Liver (tissue), 8 donors: ENCODE measurements at regions not wholly inside any gene's neighbourhood (a gene's known extent, or its start where the extent isn't known, plus 50 kb on each side); places are given as distances from the start of the nearest gene placed in this dataset.

Source experiments
- DNase-seq: peaks from one replicate; pipeline ENCODE4 v3.0.0-alpha.2; 2017; ENCODE audit warnings: low spot score
- H3K27ac ChIP-seq, 2 donors: one replicate each; pipeline ENCODE4 v1.7.0; 2013; ENCODE audit warnings: inconsistent platforms in 2 of 2, low read length in 2 of 2, control low read depth in 1 of 2, low read depth in 1 of 2, mild to moderate bottlenecking in 1 of 2
- H3K27me3 ChIP-seq, 4 donors: one replicate each; pipeline versions ENCODE4 v1.6.1 to v1.7.0; 2013; ENCODE audit warnings: low read length in 3 of 4, inconsistent platforms in 1 of 4, mild to moderate bottlenecking in 1 of 4, moderate library complexity in 1 of 4; ENCODE audit not compliant: control insufficient read depth in 4 of 4, insufficient read depth in 4 of 4
- H3K36me3 ChIP-seq, 4 donors: one replicate each; pipeline versions ENCODE4 v1.6.1 to v1.7.0; 2013; ENCODE audit warnings: low read length in 3 of 4, mild to moderate bottlenecking in 3 of 4, low read depth in 1 of 4, moderate library complexity in 1 of 4; ENCODE audit not compliant: control insufficient read depth in 4 of 4, insufficient read depth in 3 of 4
- H3K4me1 ChIP-seq, 4 donors: one replicate each; pipeline versions ENCODE4 v1.6.1 to v1.7.0; 2013; ENCODE audit warnings: low read length in 3 of 4, mild to moderate bottlenecking in 3 of 4, moderate library complexity in 1 of 4; ENCODE audit not compliant: control insufficient read depth in 4 of 4, insufficient read depth in 4 of 4
- H3K4me3 ChIP-seq, 3 donors: one replicate each; pipeline versions ENCODE4 v1.6.1 to v1.7.0; 2013; ENCODE audit warnings: low read length in 3 of 3, control low read depth in 1 of 3, low read depth in 1 of 3, mild to moderate bottlenecking in 1 of 3
- H3K9ac ChIP-seq, 2 donors: one replicate each; pipeline ENCODE4 v1.7.0; 2013; ENCODE audit warnings: low read length in 2 of 2, mild to moderate bottlenecking in 2 of 2, moderate library complexity in 2 of 2, control low read depth in 1 of 2, low read depth in 1 of 2
- H3K9me3 ChIP-seq, 4 donors: one replicate each; pipeline versions ENCODE4 v1.6.1 to v1.7.0; 2013; ENCODE audit warnings: low read length in 3 of 4; ENCODE audit not compliant: control insufficient read depth in 4 of 4
- ATF3 ChIP-seq: IDR thresholded peaks from 2 replicates; pipeline ENCODE4 v1.6.1; 2016; ENCODE audit warnings: antibody characterized with exemption
- EGR1 ChIP-seq, 2 donors: IDR thresholded peaks; 2 replicates each; pipeline ENCODE4 v1.6.1; 2016 to 2018; ENCODE audit warnings: antibody characterized with exemption in 2 of 2, low read depth in 2 of 2
- FOXA1 ChIP-seq: IDR thresholded peaks from 2 replicates; pipeline ENCODE4 v1.6.1; 2016; ENCODE audit warnings: antibody characterized with exemption
- FOXA2 ChIP-seq: IDR thresholded peaks from 2 replicates; pipeline ENCODE4 v1.6.1; 2016; ENCODE audit warnings: antibody characterized with exemption
- GABPA ChIP-seq, 2 donors: IDR thresholded peaks in 1 of 2; conservative IDR thresholded peaks in 1 of 2; 2 replicates each; pipeline ENCODE4 v1.6.1; 2016; ENCODE audit warnings: antibody characterized with exemption in 2 of 2, mild to moderate bottlenecking in 1 of 2, moderate library complexity in 1 of 2
- HNF4A ChIP-seq, 2 donors: conservative IDR thresholded peaks; 2 replicates each; pipeline ENCODE4 v1.6.1; 2016; ENCODE audit warnings: antibody characterized with exemption in 2 of 2, mild to moderate bottlenecking in 2 of 2
- HNF4G ChIP-seq: IDR thresholded peaks from 2 replicates; pipeline ENCODE4 v1.6.1; 2016; ENCODE audit warnings: antibody characterized with exemption
- JUND ChIP-seq, 2 donors: IDR thresholded peaks; 2 replicates each; pipeline ENCODE4 v1.6.1; 2016; ENCODE audit warnings: antibody characterized with exemption in 2 of 2
- MAX ChIP-seq: IDR thresholded peaks from 2 replicates; pipeline ENCODE4 v1.6.1; 2016; ENCODE audit warnings: antibody characterized with exemption
- NR2F2 ChIP-seq: IDR thresholded peaks from 2 replicates; pipeline ENCODE4 v1.6.1; 2016; ENCODE audit warnings: antibody characterized with exemption
- RAD21 ChIP-seq, 2 donors: IDR thresholded peaks; 2 replicates each; pipeline ENCODE4 v1.6.1; 2016; ENCODE audit warnings: antibody characterized with exemption in 2 of 2, mild to moderate bottlenecking in 2 of 2
- REST ChIP-seq: IDR thresholded peaks from 2 replicates; pipeline ENCODE4 v1.6.1; 2016; ENCODE audit warnings: antibody characterized with exemption, mild to moderate bottlenecking
- RXRA ChIP-seq, 2 donors: IDR thresholded peaks; 2 replicates each; pipeline ENCODE4 v1.6.1; 2017 to 2018; ENCODE audit warnings: antibody characterized with exemption in 2 of 2, mild to moderate bottlenecking in 1 of 2
- SP1 ChIP-seq: IDR thresholded peaks from 2 replicates; pipeline ENCODE4 v1.6.1; 2018; ENCODE audit warnings: antibody characterized with exemption, mild to moderate bottlenecking
- TAF1 ChIP-seq: conservative IDR thresholded peaks from 2 replicates; pipeline ENCODE4 v1.6.1; 2016; ENCODE audit warnings: antibody characterized with exemption, mild to moderate bottlenecking
- YY1 ChIP-seq: IDR thresholded peaks from 2 replicates; pipeline ENCODE4 v1.6.1; 2016; ENCODE audit warnings: antibody characterized with exemption, mild to moderate bottlenecking
- WGBS: extraction: QIAGEN DNeasy Blood & Tissue Kit; methylation state at CpG from one replicate; pipeline ENCODE4 v1.1.7; 2013; 5-methylcytosine and 5-hydroxymethylcytosine counted together
- TF ChIP-seq, protein P1 (sequence below): IDR thresholded peaks from 2 replicates; pipeline ENCODE4 v1.6.1; 2016; ENCODE audit warnings: antibody characterized with exemption
- TF ChIP-seq, protein P2 (sequence below): fragments of 150-350 bp; IDR thresholded peaks from 2 replicates; pipeline ENCODE4 v1.5.1; 2017; ENCODE audit warnings: improper control_type of control experiment, low read depth, low read length; ENCODE audit not compliant: missing input control
- donor health status: healthy.
- donor health status: healthy.
- donor health status: healthy.
- donor health status: healthy.
- donor health status: healthy.

DNA sequence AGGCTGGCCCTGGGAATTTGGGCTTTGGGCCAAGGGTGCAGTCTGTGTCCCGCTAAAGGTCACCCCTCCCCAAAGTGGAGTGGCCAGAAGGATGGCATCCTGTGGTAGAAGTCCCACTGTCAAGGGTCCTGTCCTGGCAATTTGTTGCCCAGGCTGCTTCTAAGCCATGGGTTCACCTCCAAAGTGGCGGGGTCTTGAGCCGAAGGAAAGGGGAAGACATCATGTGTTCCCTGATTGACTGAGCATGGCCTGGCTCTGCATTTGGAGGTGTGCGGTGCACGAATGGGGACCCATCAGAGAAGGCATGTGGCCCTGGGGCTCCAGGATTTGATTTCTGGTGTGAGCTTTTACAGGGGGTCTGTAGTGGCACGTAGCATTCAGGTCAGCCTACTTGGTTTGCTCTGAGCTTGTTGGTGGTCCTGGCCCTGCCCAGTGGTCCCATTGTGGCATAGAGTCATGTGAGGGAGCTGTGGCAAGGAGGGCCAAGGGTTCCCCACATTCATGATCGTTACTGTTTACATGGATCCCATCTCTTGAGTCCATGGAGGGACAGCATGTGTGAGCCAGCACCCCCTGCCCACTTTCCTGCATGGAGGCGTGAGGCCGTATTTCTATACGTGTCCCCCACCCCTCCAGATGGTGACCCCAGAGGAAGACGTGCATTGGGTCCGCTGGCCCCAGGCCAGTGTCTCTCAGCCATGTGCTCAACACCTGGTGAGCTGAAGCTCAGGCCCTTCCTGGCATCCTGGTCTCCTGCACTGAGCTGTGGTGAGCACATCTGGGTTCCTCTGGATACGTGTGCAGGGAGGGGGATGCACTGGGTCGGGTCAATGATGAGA lies 225.1 kb downstream of the SNRPN start:
- Histone ChIP-seq H3K9ac (no peak overlapping the region), H3K4me1 (no peaks in the 10 kb centered on the region), H3K27ac (no peak overlapping the region), H3K36me3 (no peaks in the 10 kb centered on the region), H3K9me3 (peaks cover 0 to 18% (median 8%) of the 10 kb centered on the region in 4 donors), H3K4me3 (no peak overlapping the region), H3K27me3 (no peaks in the 10 kb centered on the region)
- peak; percentile 26 for DNase-seq
- TF ChIP-seq HNF4G (no peak), TAF1 (no peak), RXRA (IDR thresholded peaks at IDR 0.05) (no peak), FOXA1 (no peak), SP1 (no peak), MAX (no peak), REST (no peak), NR2F2 (no peak), EGR1 (IDR thresholded peaks at IDR 0.05; ENCODE audit: low read depth in 2 of 2) (no peak), JUND (IDR thresholded peaks at IDR 0.05) (no peak), YY1 (no peak), FOXA2 (no peak), HNF4A (conservative IDR thresholded peaks at IDR 0.05) (no peak), GABPA (IDR thresholded peaks at IDR 0.05 in 1 of 2, conservative IDR thresholded peaks at IDR 0.05 in 1 of 2) (no peak), ATF3 (no peak), RAD21 (IDR thresholded peaks at IDR 0.05) (no peak)
- TF ChIP-seq, protein P1, sequence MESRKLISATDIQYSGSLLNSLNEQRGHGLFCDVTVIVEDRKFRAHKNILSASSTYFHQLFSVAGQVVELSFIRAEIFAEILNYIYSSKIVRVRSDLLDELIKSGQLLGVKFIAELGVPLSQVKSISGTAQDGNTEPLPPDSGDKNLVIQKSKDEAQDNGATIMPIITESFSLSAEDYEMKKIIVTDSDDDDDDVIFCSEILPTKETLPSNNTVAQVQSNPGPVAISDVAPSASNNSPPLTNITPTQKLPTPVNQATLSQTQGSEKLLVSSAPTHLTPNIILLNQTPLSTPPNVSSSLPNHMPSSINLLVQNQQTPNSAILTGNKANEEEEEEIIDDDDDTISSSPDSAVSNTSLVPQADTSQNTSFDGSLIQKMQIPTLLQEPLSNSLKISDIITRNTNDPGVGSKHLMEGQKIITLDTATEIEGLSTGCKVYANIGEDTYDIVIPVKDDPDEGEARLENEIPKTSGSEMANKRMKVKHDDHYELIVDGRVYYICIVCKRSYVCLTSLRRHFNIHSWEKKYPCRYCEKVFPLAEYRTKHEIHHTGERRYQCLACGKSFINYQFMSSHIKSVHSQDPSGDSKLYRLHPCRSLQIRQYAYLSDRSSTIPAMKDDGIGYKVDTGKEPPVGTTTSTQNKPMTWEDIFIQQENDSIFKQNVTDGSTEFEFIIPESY = no peak
- TF ChIP-seq, protein P2, sequence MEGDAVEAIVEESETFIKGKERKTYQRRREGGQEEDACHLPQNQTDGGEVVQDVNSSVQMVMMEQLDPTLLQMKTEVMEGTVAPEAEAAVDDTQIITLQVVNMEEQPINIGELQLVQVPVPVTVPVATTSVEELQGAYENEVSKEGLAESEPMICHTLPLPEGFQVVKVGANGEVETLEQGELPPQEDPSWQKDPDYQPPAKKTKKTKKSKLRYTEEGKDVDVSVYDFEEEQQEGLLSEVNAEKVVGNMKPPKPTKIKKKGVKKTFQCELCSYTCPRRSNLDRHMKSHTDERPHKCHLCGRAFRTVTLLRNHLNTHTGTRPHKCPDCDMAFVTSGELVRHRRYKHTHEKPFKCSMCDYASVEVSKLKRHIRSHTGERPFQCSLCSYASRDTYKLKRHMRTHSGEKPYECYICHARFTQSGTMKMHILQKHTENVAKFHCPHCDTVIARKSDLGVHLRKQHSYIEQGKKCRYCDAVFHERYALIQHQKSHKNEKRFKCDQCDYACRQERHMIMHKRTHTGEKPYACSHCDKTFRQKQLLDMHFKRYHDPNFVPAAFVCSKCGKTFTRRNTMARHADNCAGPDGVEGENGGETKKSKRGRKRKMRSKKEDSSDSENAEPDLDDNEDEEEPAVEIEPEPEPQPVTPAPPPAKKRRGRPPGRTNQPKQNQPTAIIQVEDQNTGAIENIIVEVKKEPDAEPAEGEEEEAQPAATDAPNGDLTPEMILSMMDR = no peak
- WGBS = 85% methylated on average over 14 of the region's 14 CpGs
